Activated naive CD8-positive, alpha-beta T cell treated with anti-CD3 and anti-CD28 coated beads for 36 hours (primary cell): ENCODE measurements at regions not wholly inside any gene's neighbourhood (a gene's known extent, or its start where the extent isn't known, plus 50 kb on each side); places are given as distances from the start of the nearest gene placed in this dataset.

Experiments
- DNase-seq: peaks from one replicate; pipeline ENCODE4 v3.0.0; 2021
- H3K27ac Mint-ChIP-seq: one replicate; pipeline ENCODE4 v1.8.0; 2022; ENCODE audit warnings: mild to moderate bottlenecking, moderate library complexity, mixed read lengths
- H3K27me3 Mint-ChIP-seq: one replicate; pipeline ENCODE4 v1.8.0; 2022; ENCODE audit warnings: mild to moderate bottlenecking, mixed read lengths
- H3K36me3 Mint-ChIP-seq: one replicate; pipeline ENCODE4 v1.8.0; 2021; ENCODE audit warnings: mild to moderate bottlenecking, mixed read lengths
- H3K4me1 Mint-ChIP-seq: one replicate; pipeline ENCODE4 v1.8.0; 2021; ENCODE audit warnings: mixed read lengths
- H3K4me3 Mint-ChIP-seq: one replicate; pipeline ENCODE4 v1.8.0; 2022; ENCODE audit warnings: mild to moderate bottlenecking, moderate library complexity, mixed read lengths
- H3K9me3 Mint-ChIP-seq: one replicate; pipeline ENCODE4 v1.8.0; 2022; ENCODE audit warnings: mixed read lengths

- no peak overlapping the region for H3K4me3 Mint-ChIP-seq
- no peak for DNase-seq
- no peaks in the 10 kb centered on the region for H3K27me3 Mint-ChIP-seq
- no peaks in the 10 kb centered on the region for H3K9me3 Mint-ChIP-seq
- no peaks in the 10 kb centered on the region for H3K36me3 Mint-ChIP-seq
- no peaks in the 10 kb centered on the region for H3K4me1 Mint-ChIP-seq
- H3K27ac Mint-ChIP-seq: no peak overlapping the region
These were observed 65.5 kb upstream of the HHIP start for GRCh38 chr4:144580430-144580829.

GRCh38 chr4:144582105-144582850, 63.7 kb upstream of the HHIP start:
- H3K4me1 Mint-ChIP-seq: no peaks in the 10 kb centered on the region
- no peak overlapping the region for H3K27ac Mint-ChIP-seq
- no peaks in the 10 kb centered on the region for H3K36me3 Mint-ChIP-seq
- no peak overlapping the region for H3K4me3 Mint-ChIP-seq
- H3K27me3 Mint-ChIP-seq: no peaks in the 10 kb centered on the region
- DNase-seq: no peak
- H3K9me3 Mint-ChIP-seq: peaks cover under 1% of the 10 kb centered on the region

GRCh38 chr4:144582975-144583374, 63.0 kb upstream of the HHIP start:
- Mint-ChIP-seq H3K27me3 (no peaks in the 10 kb centered on the region), H3K27ac (no peak overlapping the region), H3K4me3 (no peak overlapping the region), H3K4me1 (no peaks in the 10 kb centered on the region), H3K36me3 (no peaks in the 10 kb centered on the region), H3K9me3 (peaks cover 4% of the 10 kb centered on the region)
- DNase-seq: no peak

- no peak for DNase-seq
- Mint-ChIP-seq H3K27me3 (no peaks in the 10 kb centered on the region), H3K27ac (no peak overlapping the region), H3K4me1 (no peaks in the 10 kb centered on the region), H3K9me3 (peaks cover 4% of the 10 kb centered on the region), H3K36me3 (no peaks in the 10 kb centered on the region), H3K4me3 (no peak overlapping the region)
These were observed 62.3 kb upstream of the HHIP start for GRCh38 chr4:144583658-144584057.

- Mint-ChIP-seq H3K27me3 (no peaks in the 10 kb centered on the region), H3K36me3 (no peaks in the 10 kb centered on the region), H3K4me3 (no peak overlapping the region), H3K27ac (no peak overlapping the region), H3K4me1 (no peaks in the 10 kb centered on the region), H3K9me3 (peaks cover 4% of the 10 kb centered on the region)
- DNase-seq: no peak
These were observed 61.5 kb upstream of the HHIP start for GRCh38 chr4:144584428-144584827.

GRCh38 chr4:144589512-144589911, 56.4 kb upstream of the HHIP start:
- H3K4me3 Mint-ChIP-seq: no peak overlapping the region
- DNase-seq: no peak
- H3K36me3 Mint-ChIP-seq: no peaks in the 10 kb centered on the region
- H3K4me1 Mint-ChIP-seq: no peaks in the 10 kb centered on the region
- peaks cover 4% of the 10 kb centered on the region for H3K9me3 Mint-ChIP-seq
- no peaks in the 10 kb centered on the region for H3K27me3 Mint-ChIP-seq
- H3K27ac Mint-ChIP-seq: no peak overlapping the region

GRCh38 chr4:144590020-144590419, 55.9 kb upstream of the HHIP start:
- Mint-ChIP-seq H3K36me3 (no peaks in the 10 kb centered on the region), H3K27ac (no peak overlapping the region), H3K4me3 (no peak overlapping the region), H3K27me3 (no peaks in the 10 kb centered on the region), H3K4me1 (no peaks in the 10 kb centered on the region), H3K9me3 (peaks cover 4% of the 10 kb centered on the region)
- no peak for DNase-seq

GRCh38 chr4:144591401-144591800, 54.6 kb upstream of the HHIP start:
- no peak overlapping the region for H3K4me3 Mint-ChIP-seq
- H3K4me1 Mint-ChIP-seq: no peaks in the 10 kb centered on the region
- no peaks in the 10 kb centered on the region for H3K36me3 Mint-ChIP-seq
- no peaks in the 10 kb centered on the region for H3K27me3 Mint-ChIP-seq
- H3K9me3 Mint-ChIP-seq: peaks cover 4% of the 10 kb centered on the region
- no peak for DNase-seq
- no peak overlapping the region for H3K27ac Mint-ChIP-seq

GRCh38 chr4:144592264-144592663, 53.7 kb upstream of the HHIP start:
- Mint-ChIP-seq H3K4me1 (no peaks in the 10 kb centered on the region), H3K9me3 (peaks cover 4% of the 10 kb centered on the region), H3K27me3 (no peaks in the 10 kb centered on the region), H3K27ac (no peak overlapping the region), H3K36me3 (no peaks in the 10 kb centered on the region), H3K4me3 (no peak overlapping the region)
- DNase-seq: no peak

- no peaks in the 10 kb centered on the region for H3K9me3 Mint-ChIP-seq
- no peak overlapping the region for H3K27ac Mint-ChIP-seq
- no peaks in the 10 kb centered on the region for H3K27me3 Mint-ChIP-seq
- H3K4me1 Mint-ChIP-seq: no peaks in the 10 kb centered on the region
- DNase-seq: no peak
- no peak overlapping the region for H3K4me3 Mint-ChIP-seq
- H3K36me3 Mint-ChIP-seq: no peaks in the 10 kb centered on the region
These were observed 51.4 kb upstream of the HHIP start for GRCh38 chr4:144594471-144594986.

- Mint-ChIP-seq H3K4me3 (no peak overlapping the region), H3K4me1 (no peaks in the 10 kb centered on the region), H3K9me3 (no peaks in the 10 kb centered on the region), H3K36me3 (no peaks in the 10 kb centered on the region), H3K27me3 (no peaks in the 10 kb centered on the region), H3K27ac (no peak overlapping the region)
- no peak for DNase-seq
These were observed 50.3 kb upstream of the HHIP start for GRCh38 chr4:144595681-144596080.
